ENCODE measurements at regions not wholly inside any gene's neighbourhood (a gene's known extent, or its start where the extent isn't known, plus 50 kb on each side); places are given as distances from the start of the nearest gene placed in this dataset.
"Not testable (repeated sequence)": the region's sequence is repeated elsewhere in the genome, so short reads cannot be mapped to it uniquely, and the experiment has no call there.

DNA sequence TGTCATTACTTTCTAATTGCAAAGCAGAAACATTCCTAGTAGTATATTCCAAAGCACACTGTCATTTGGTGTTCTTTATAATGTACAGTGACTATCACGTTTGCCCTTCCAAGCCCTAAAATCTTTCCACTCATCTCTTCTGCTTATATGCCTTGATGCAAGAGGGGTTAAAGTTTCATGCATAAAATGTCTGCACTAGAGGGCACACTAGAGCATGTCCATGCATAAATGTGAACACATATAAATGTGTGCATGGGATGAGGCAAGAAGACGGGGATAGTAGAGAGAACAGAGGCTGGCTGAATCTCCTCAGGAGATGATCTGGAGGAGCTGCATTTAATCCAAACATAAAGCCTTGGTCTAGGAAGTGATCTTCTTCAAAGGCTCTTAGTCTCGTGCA is 352.8 kb downstream of the BCL2L11 start:
- Mint-ChIP-seq H3K4me3 (peak overlapping the region; percentile 15), H3K4me1 (peaks cover 22% of the 10 kb centered on the region)
- intact Hi-C loops (cut with micrococcal nuclease) = loop anchor here (10.0 kb wide), 1 partner anchor 359 kb away; no protein-coding TSS in a partner anchor

DNA sequence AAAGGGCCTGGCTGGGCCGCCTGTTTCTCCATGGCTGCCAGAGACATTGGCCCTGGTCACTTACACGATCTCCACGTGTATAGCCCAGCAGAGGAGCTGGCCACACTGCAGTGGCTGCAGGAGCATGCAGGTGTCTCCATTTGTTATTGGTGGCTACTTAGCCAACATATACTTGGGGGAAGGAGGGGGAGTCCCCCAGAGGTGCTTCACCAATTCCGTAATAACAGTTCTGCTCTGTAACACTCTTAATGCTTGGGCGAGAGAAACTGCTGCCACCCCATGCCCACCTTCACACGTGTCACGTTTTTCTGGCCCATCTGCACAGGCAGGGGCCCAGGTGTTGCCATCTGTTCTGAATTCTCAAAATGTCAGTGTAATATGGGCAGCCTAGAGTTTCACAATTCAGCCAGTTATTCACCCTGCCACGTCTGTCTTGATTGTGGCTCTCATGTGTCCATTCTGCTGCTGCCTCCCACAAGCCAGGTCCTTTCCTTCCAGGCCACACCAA is 353.5 kb downstream of the BCL2L11 start:
- H3K27me3 Mint-ChIP-seq, H3K9me3 Mint-ChIP-seq, H3K4me3 Mint-ChIP-seq, H3K27ac Mint-ChIP-seq, DNase-seq: not testable (repeated sequence)
- peaks cover 24% of the 10 kb centered on the region for H3K4me1 Mint-ChIP-seq
- intact Hi-C loops (cut with micrococcal nuclease) = loop anchor here (10.0 kb wide), 1 partner anchor 359 kb away; no protein-coding TSS in a partner anchor
- H3K36me3 Mint-ChIP-seq (ENCODE audit: low read depth) = peaks cover 20% of the 10 kb centered on the region

More for the DNA sequence above, 352.8 kb downstream of the BCL2L11 start:
- H3K9me3 Mint-ChIP-seq, DNase-seq, H3K27me3 Mint-ChIP-seq: not testable (repeated sequence)
- Mint-ChIP-seq H3K27ac (peak overlapping the region; percentile 87), H3K36me3 (ENCODE audit: low read depth) (peaks cover 23% of the 10 kb centered on the region)

DNA sequence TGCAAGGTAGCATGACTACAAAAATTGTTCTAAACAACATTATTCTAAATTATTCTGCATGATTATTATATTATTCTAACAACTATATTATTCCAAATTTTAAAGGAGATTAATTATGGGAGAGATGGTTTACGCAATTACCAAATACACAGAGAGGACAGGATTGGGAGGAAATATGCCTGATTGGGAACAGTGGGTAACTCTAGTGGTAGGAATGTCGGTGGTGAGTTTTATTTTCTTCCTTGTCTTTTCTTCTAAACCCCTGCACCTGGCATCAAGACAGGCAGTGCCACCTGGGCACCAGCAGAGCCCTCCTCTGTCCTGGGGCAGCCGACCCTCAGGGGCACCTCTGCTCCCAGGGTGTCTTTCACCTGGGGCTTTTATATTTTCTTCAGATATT is 357.6 kb downstream of the BCL2L11 start:
- Mint-ChIP-seq H3K36me3 (ENCODE audit: low read depth) (peaks cover 26% of the 10 kb centered on the region), H3K27ac (peak overlapping the region; percentile 96), H3K4me1 (peaks cover 31% of the 10 kb centered on the region)
- H3K4me3 Mint-ChIP-seq, DNase-seq, H3K27me3 Mint-ChIP-seq, H3K9me3 Mint-ChIP-seq: not testable (repeated sequence)
- intact Hi-C loops (cut with micrococcal nuclease) = loop anchor here (10.0 kb wide), 1 partner anchor 364 kb away; no protein-coding TSS in a partner anchor

DNA sequence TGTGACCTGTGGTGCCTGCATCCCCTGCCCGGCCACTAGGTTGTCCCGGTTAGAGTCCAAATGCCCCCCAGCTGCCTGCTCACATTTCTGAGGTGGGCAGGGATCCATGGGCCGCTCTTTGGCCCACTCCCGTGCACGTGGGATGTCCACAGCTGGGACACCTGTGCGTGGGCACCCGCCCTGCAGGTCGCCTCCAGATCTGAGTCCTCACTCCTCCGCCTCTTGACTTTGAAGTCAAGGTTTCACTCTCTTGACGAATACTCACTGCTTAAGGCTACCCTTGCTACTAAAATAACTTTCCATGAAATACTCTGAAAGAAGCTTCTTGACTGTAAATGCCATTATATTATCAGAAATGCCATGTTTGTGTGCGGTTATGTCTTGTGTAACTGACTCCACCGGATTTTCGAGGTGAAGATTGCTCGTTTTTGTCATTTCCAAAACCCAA is 358.2 kb downstream of the BCL2L11 start:
- Mint-ChIP-seq H3K36me3 (ENCODE audit: low read depth) (peaks cover 23% of the 10 kb centered on the region), H3K4me3 (peak overlapping the region; percentile 74), H3K4me1 (peaks cover 28% of the 10 kb centered on the region), H3K27ac (peak overlapping the region; percentile 96)
- peak; percentile 73 for DNase-seq
- intact Hi-C loops (cut with micrococcal nuclease) = loop anchor here (10.0 kb wide), 1 partner anchor 364 kb away; no protein-coding TSS in a partner anchor
- not testable (repeated sequence) for H3K9me3 Mint-ChIP-seq, H3K27me3 Mint-ChIP-seq

DNA sequence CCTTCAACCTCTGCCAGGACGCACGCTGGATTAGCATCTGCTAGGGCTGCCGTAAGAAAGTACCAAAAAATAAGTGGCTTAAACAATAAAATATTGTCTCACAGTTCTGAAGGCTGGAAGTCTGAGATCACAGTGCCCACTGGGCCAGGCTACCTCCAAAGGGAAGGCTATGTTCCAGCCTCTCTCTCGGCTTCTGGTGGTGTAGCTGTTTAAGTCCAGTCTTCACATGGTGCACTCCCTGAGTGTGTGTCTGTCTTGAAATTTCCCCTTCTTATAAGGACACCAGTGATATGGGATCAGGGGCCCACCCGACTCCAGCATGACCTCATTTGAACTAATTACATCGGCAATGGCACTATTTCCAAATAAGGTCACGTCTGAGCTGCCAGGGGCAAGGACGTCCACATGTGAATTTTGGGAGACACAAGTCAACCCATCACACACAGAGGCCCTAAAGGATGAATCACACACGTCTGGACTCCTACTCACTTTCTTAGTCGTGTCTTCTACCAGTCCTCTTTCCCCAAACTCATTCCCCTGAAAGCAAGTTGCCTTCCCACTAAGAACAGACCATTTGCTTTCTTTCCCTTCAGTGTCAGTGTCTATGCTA is 359.4 kb downstream of the BCL2L11 start:
- Mint-ChIP-seq H3K4me1 (peaks cover 26% of the 10 kb centered on the region), H3K27ac (peak overlapping the region; percentile 96), H3K36me3 (ENCODE audit: low read depth) (peaks cover 18% of the 10 kb centered on the region), H3K4me3 (peak overlapping the region; percentile 77)
- H3K9me3 Mint-ChIP-seq, H3K27me3 Mint-ChIP-seq, DNase-seq: not testable (repeated sequence)
- intact Hi-C loops (cut with micrococcal nuclease) = loop anchor here (10.0 kb wide), 1 partner anchor 225 kb away; no protein-coding TSS in a partner anchor

DNA sequence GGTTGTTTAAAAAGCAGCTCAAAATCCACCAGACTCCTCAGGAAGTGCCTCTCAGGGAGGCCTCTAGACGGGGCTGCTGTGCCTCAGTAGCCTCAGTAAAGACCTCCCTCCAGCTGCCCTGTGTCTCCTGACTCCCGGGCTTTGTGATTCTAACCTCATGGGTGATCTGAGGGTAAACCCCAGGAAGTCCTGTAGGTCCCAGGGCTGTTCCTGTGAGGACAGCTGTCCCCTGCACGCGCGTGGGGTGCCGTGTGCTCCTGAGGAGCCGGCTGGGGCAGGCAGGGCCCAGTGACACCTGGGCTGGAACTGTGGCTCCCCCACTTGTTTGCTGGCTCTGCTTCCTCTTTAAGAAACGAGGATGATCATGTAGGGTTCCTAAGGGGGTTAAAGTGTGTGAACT is 359.9 kb downstream of the BCL2L11 start:
- H3K27me3 Mint-ChIP-seq, H3K9me3 Mint-ChIP-seq: not testable (repeated sequence)
- Mint-ChIP-seq H3K27ac (peak overlapping the region; percentile 96), H3K4me1 (peaks cover 28% of the 10 kb centered on the region), H3K36me3 (ENCODE audit: low read depth) (peaks cover 18% of the 10 kb centered on the region), H3K4me3 (peak overlapping the region; percentile 77)
- intact Hi-C loops (cut with micrococcal nuclease) = loop anchor here (10.0 kb wide), 1 partner anchor 224 kb away; no protein-coding TSS in a partner anchor
- peak; percentile 59 for DNase-seq

DNA sequence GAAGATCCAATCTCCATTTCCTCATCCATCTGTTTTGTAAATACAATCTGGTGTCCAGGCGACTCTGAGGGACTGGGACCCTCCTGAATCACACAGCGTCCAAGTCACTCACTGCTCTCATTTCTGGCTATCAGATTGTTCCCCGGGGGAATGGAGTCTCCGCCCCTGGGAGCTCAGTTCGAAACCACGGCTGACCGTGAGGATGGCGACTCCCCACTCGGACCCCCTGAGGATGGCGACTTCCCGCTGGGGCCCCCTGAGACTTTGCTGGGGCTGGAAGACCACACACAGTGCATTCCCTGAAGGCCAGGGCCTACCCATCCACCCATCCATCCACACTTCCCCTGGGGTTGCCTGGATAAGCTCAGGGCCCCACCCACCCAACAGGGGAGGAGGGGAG is 360.5 kb downstream of the BCL2L11 start:
- H3K9me3 Mint-ChIP-seq = not testable (repeated sequence)

DNA sequence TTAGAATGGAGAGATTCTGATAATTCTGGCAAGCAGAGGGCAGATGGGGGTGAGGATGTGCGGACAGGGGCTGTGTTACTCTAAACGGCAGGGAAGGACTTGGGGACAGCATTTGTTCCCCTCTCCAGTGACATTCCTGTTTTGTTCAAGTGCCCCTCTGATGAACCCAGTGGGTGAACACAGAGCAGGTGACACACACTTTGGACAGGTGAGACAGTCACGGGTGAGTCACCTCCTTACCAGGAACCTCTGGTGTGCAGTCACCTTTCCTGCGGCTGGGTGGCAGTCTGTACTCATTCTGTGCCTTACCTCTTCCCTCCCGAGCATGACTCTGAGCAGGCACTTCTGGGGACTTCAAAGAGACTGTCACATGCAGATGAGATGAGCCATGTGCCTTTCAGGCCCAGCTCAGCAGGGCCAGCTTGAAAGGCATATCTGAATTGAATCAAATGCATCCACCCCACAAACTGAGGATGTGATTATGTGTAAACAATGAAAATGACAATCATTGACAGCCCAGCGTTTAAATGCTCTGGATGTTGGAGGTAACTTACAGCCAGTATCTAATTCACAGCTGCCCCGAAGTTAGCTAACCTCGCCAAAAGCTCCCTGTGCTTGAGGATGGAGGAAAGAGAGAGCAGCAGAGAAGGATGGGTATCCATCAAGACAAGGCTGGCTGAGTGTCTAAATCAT is 362.4 kb downstream of the BCL2L11 start:
- peaks cover 20% of the 10 kb centered on the region for H3K36me3 Mint-ChIP-seq (ENCODE audit: low read depth)
- not testable (repeated sequence) for H3K27me3 Mint-ChIP-seq, H3K9me3 Mint-ChIP-seq, H3K4me3 Mint-ChIP-seq
- H3K27ac Mint-ChIP-seq = peak overlapping the region; percentile 65
- DNase-seq = peak; percentile 72
- peaks cover 30% of the 10 kb centered on the region for H3K4me1 Mint-ChIP-seq
- intact Hi-C loops (cut with micrococcal nuclease) = loop anchor here (10.0 kb wide), 1 partner anchor 222 kb away; no protein-coding TSS in a partner anchor

More for the DNA sequence above, 360.5 kb downstream of the BCL2L11 start:
- intact Hi-C loops (cut with micrococcal nuclease) = loop anchor here (10.0 kb wide), 1 partner anchor 224 kb away; no protein-coding TSS in a partner anchor
- peaks cover 20% of the 10 kb centered on the region for H3K36me3 Mint-ChIP-seq (ENCODE audit: low read depth)
- not testable (repeated sequence) for H3K4me3 Mint-ChIP-seq, H3K27me3 Mint-ChIP-seq
- peak; percentile 54 for DNase-seq
- peak overlapping the region; percentile 75 for H3K27ac Mint-ChIP-seq
- peaks cover 30% of the 10 kb centered on the region for H3K4me1 Mint-ChIP-seq

DNA sequence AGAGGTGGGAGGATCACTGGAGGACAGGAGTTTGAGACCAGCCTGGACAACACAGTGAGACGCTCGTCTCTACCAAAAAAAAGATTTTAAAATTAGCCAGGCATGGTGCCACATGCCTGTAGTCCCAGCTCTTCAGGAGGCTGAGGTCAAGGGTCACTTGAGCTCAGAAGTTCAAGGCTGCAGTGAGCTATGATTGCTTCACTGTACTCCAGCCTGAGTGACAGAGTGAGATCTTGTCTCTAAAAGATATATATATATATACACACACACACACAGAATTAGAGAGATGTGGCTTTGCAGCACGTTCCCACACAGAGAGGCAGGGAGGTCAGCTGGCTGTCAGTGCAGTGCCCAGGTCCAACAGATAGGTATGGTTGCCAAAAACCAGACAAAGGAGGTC is 363.4 kb downstream of the BCL2L11 start:
- not testable (repeated sequence) for H3K9me3 Mint-ChIP-seq, H3K4me3 Mint-ChIP-seq, H3K27me3 Mint-ChIP-seq, H3K27ac Mint-ChIP-seq
- intact Hi-C loops (cut with micrococcal nuclease) = loop anchor here (10.0 kb wide), 1 partner anchor 221 kb away; no protein-coding TSS in a partner anchor
- Mint-ChIP-seq H3K4me1 (peaks cover 30% of the 10 kb centered on the region), H3K36me3 (ENCODE audit: low read depth) (peaks cover 23% of the 10 kb centered on the region)
- peak; percentile 34 for DNase-seq

DNA sequence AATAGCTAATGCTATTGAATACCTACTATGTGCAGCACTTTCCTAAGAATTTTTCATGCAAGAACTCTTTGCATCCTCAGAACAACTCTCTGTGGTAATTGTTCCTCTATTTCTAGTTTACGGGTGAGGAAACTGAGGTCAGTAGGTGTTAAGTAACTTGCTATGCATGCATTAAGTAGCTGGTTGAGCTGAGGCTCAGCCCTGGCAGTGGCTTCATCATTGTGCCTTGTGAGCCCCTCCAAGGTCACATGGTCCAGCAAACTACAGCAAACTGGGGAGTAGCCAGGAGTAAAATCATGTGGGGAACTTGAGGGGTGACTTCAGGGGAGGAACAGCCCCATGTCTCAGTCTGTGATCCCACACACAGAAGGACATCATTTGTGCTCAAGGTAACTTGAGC is 365.2 kb downstream of the BCL2L11 start:
- H3K9me3 Mint-ChIP-seq, DNase-seq, H3K27me3 Mint-ChIP-seq, H3K4me3 Mint-ChIP-seq: not testable (repeated sequence)
- Mint-ChIP-seq H3K36me3 (ENCODE audit: low read depth) (peaks cover 14% of the 10 kb centered on the region), H3K27ac (peak overlapping the region; percentile 76), H3K4me1 (peaks cover 19% of the 10 kb centered on the region)
- intact Hi-C loops (cut with micrococcal nuclease) = loop anchor here (10.0 kb wide), 1 partner anchor 219 kb away; no protein-coding TSS in a partner anchor

DNA sequence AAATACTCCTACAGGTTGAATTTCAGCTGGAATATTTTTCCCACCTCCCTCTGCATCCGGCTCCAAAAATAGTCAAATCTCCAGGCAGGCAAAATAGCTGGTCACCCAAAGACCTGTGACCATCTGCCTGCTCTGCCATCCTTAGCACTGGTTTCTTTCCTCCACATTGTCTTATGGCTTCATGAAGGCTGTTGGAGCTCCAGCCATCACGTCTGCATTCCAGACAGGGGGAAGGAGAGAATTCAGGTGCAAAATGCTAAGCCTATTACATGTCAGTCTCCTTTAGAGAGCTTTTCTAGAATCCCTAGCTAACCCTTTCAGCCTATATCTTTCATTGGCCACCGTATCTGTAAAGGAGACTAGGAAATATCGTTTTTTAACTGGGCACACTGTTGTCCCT is 367.7 kb downstream of the BCL2L11 start:
- not testable (repeated sequence) for H3K9me3 Mint-ChIP-seq, H3K27me3 Mint-ChIP-seq

DNA sequence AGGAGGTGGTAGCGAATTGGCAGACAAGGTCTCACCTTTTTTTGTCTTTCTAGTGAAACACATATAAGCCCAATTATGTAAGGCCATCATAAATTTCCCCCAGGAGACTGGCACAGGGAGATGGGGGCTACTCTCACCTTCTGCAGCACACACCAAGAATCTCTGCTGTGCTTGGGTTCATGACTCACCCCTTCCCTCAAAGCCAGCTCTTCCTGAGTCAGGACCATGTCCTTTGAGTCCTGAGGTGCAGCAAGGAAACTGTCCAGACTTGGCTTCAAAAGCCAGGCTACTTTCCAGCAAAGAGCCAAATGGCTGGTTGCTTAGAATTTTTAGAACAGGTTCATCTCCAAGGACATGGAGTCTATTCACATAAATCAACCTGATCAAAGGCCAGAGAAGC is 368.7 kb downstream of the BCL2L11 start:
- Mint-ChIP-seq H3K36me3 (ENCODE audit: low read depth) (peaks cover 12% of the 10 kb centered on the region), H3K4me1 (peaks cover 15% of the 10 kb centered on the region)
- H3K27me3 Mint-ChIP-seq, H3K9me3 Mint-ChIP-seq, H3K4me3 Mint-ChIP-seq, H3K27ac Mint-ChIP-seq, DNase-seq: not testable (repeated sequence)
- intact Hi-C loops (cut with micrococcal nuclease) = loop anchor here (10.0 kb wide), 1 partner anchor 215 kb away; no protein-coding TSS in a partner anchor

More for the DNA sequence above, 367.7 kb downstream of the BCL2L11 start:
- intact Hi-C loops (cut with micrococcal nuclease) = loop anchor here (10.0 kb wide), 1 partner anchor 216 kb away; no protein-coding TSS in a partner anchor
- DNase-seq, H3K4me3 Mint-ChIP-seq, H3K27ac Mint-ChIP-seq: not testable (repeated sequence)
- Mint-ChIP-seq H3K4me1 (peaks cover 16% of the 10 kb centered on the region), H3K36me3 (ENCODE audit: low read depth) (peaks cover 12% of the 10 kb centered on the region)

DNA sequence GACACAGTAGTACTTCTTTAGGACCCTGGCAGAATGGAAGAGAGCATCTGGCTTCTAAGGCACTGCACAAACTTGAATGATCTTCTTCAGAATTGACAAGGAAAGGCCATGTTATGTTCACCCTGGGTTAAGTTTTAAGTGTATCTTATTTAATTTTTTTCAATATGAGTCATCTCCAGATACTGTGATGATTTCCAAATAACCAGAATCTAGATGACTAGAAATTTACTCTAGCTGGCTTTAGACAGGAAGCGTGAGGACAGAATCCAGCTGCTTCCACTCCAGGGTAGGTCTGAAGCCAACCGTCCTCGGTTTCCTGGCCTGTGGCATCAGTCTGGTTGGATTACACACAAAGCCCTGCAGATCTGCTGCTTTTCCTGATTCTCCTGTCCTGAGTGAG is 370.5 kb downstream of the BCL2L11 start:
- peaks cover 12% of the 10 kb centered on the region for H3K4me1 Mint-ChIP-seq
- H3K4me3 Mint-ChIP-seq = peak overlapping the region; percentile 85
- intact Hi-C loops (cut with micrococcal nuclease); H3K27me3 Mint-ChIP-seq; DNase-seq; H3K9me3 Mint-ChIP-seq: not testable (repeated sequence)
- H3K27ac Mint-ChIP-seq = peak overlapping the region; percentile 80
- peaks cover 11% of the 10 kb centered on the region for H3K36me3 Mint-ChIP-seq (ENCODE audit: low read depth)

DNA sequence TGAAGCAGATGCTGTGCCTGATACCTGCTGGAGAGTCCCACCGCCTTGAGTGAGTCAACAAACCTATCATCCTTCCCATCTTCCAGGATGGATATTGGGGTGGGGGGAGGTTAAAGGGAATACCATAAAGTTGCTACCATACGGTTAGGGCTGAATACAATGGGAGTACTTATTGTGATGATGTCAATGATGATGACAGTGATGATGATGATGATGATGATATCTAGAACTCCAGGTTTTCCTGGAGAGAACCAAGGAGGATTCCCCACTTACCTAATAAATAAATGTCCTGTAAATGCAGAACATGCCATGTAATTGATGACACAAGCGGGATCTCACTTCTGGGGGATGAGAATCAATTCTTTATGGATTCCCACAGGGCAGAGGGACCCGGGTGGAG is 370.9 kb downstream of the BCL2L11 start:
- peaks cover 13% of the 10 kb centered on the region for H3K4me1 Mint-ChIP-seq

More for the DNA sequence above, 370.9 kb downstream of the BCL2L11 start:
- peak overlapping the region; percentile 80 for H3K27ac Mint-ChIP-seq
- intact Hi-C loops (cut with micrococcal nuclease); H3K27me3 Mint-ChIP-seq; DNase-seq; H3K9me3 Mint-ChIP-seq: not testable (repeated sequence)
- H3K36me3 Mint-ChIP-seq (ENCODE audit: low read depth) = peaks cover 11% of the 10 kb centered on the region
- peak overlapping the region; percentile 85 for H3K4me3 Mint-ChIP-seq
